Gastroesophageal sphincter (tissue), 4 donors: ENCODE measurements at regions not wholly inside any gene's neighbourhood (a gene's known extent, or its start where the extent isn't known, plus 50 kb on each side); places are given as distances from the start of the nearest gene placed in this dataset.

ENCODE experiments used
- ATAC-seq: fragments of 150-250 bp; one replicate; pipeline ENCODE4 v1.9.1; 2016; ENCODE audit warnings: mild to moderate bottlenecking, moderate library complexity
- H3K27ac ChIP-seq, 4 donors: fragments of 200-600 bp; sonication (generic) in 3 of 4; 1 replicate in 3 of 4; 2 replicates in 1 of 4; pipeline ENCODE4 v1.5.1; 2016 to 2019
- H3K27me3 ChIP-seq: fragments of 200-600 bp; sonication (generic); one replicate; pipeline ENCODE4 v1.5.1; 2019
- H3K36me3 ChIP-seq, 2 donors: fragments of 200-600 bp; sonication (generic); one replicate each; pipeline ENCODE4 v1.5.1; 2019; ENCODE audit warnings: control low read depth in 1 of 2
- H3K4me1 ChIP-seq, 3 donors: fragments of 200-600 bp; sonication (generic); 1 replicate in 2 of 3; 2 replicates in 1 of 3; pipeline ENCODE4 v1.5.1; 2016 to 2019; ENCODE audit warnings: control low read depth in 2 of 3
- H3K4me3 ChIP-seq, 2 donors: fragments of 200-600 bp; sonication (generic); one replicate each; pipeline ENCODE4 v1.5.1; 2019; ENCODE audit warnings: mild to moderate bottlenecking in 1 of 2, moderate library complexity in 1 of 2
- H3K9me3 ChIP-seq, 3 donors: fragments of 200-600 bp; sonication (generic); one replicate each; pipeline ENCODE4 v1.5.1; 2017 to 2019; ENCODE audit warnings: control low read depth in 2 of 3
- CTCF ChIP-seq, 4 experiments: fragments of 200-600 bp in 2 of 4; fragments of 450-650 bp in 2 of 4; sonication (generic) in 1 of 4; IDR thresholded peaks; one replicate each; pipeline ENCODE4 v1.5.1; 2017 to 2019; ENCODE audit warnings: antibody characterized with exemption in 4 of 4, mild to moderate bottlenecking in 2 of 4, moderate library complexity in 2 of 4
- EP300 ChIP-seq: sonication (generic); formaldehyde crosslinking; IDR thresholded peaks from one replicate; pipeline ENCODE4 v1.6.1; 2017; ENCODE audit warnings: antibody characterized with exemption, mild to moderate bottlenecking
- POLR2A ChIP-seq, 2 donors: fragments of 450-650 bp; IDR thresholded peaks; one replicate each; pipeline ENCODE4 v1.6.1; 2017; ENCODE audit warnings: antibody characterized with exemption in 2 of 2, mild to moderate bottlenecking in 2 of 2, moderate library complexity in 1 of 2
- POLR2AphosphoS5 ChIP-seq: sonication (generic); formaldehyde crosslinking; IDR thresholded peaks from one replicate; pipeline ENCODE4 v1.6.1; 2017; ENCODE audit warnings: antibody characterized with exemption
- WGBS, 2 donors: methylation state at CpG; one replicate each; pipeline ENCODE4 v1.1.5; 2018; ENCODE audit warnings: low coverage in 1 of 2; 5-methylcytosine and 5-hydroxymethylcytosine counted together

GRCh38 chr3:5296362-5296761 is 108.9 kb downstream of the EDEM1 start:
- 81 to 85% methylated on average over 2 of the region's 2 CpGs for WGBS, 2 donors
- Histone ChIP-seq H3K4me3 (no peak overlapping the region), H3K27me3 (no peaks in the 10 kb centered on the region), H3K4me1 (peaks cover 0 to 3% (median 0%) of the 10 kb centered on the region in 3 donors), H3K9me3 (no peaks in the 10 kb centered on the region), H3K27ac (no peak overlapping the region), H3K36me3 (no peaks in the 10 kb centered on the region)
- TF ChIP-seq POLR2AphosphoS5, result no peak
- TF ChIP-seq CTCF (IDR thresholded peaks at IDR 0.05), result no peak
- no peak for TF ChIP-seq POLR2A (IDR thresholded peaks at IDR 0.05)
- no peak for TF ChIP-seq EP300
- ATAC-seq, result no peak

GRCh38 chr3:5297895-5298294 is 110.4 kb downstream of the EDEM1 start:
- no peak overlapping the region for H3K4me3 ChIP-seq
- H3K9me3 ChIP-seq, result no peaks in the 10 kb centered on the region
- peaks cover 0 to 11% (median 0%) of the 10 kb centered on the region in 3 donors for H3K4me1 ChIP-seq
- ATAC-seq, result no peak
- no peak overlapping the region for H3K27ac ChIP-seq
- no peaks in the 10 kb centered on the region for H3K27me3 ChIP-seq
- WGBS, 2 donors, result 9 to 27% methylated on average over 1 of the region's 1 CpG
- TF ChIP-seq CTCF (IDR thresholded peaks at IDR 0.05) (no peak), EP300 (no peak), POLR2A (IDR thresholded peaks at IDR 0.05) (no peak), POLR2AphosphoS5 (no peak)
- no peaks in the 10 kb centered on the region for H3K36me3 ChIP-seq

GRCh38 chr3:5298453-5298852 is 110.9 kb downstream of the EDEM1 start:
- TF ChIP-seq POLR2A (IDR thresholded peaks at IDR 0.05) (no peak), CTCF (IDR thresholded peaks at IDR 0.05) (no peak), POLR2AphosphoS5 (no peak), EP300 (no peak)
- ATAC-seq, result no peak
- Histone ChIP-seq H3K4me3 (no peak overlapping the region), H3K36me3 (no peaks in the 10 kb centered on the region), H3K27me3 (no peaks in the 10 kb centered on the region), H3K9me3 (no peaks in the 10 kb centered on the region), H3K4me1 (peaks cover 0 to 11% (median 0%) of the 10 kb centered on the region in 3 donors), H3K27ac (no peak overlapping the region)
- WGBS, 2 donors, result 50 to 56% methylated on average over 3 of the region's 3 CpGs

- peaks cover 0 to 11% (median 0%) of the 10 kb centered on the region in 3 donors for H3K4me1 ChIP-seq
- H3K27me3 ChIP-seq, result no peaks in the 10 kb centered on the region
- TF ChIP-seq POLR2AphosphoS5, result no peak
- TF ChIP-seq EP300, result no peak
- no peak for TF ChIP-seq CTCF (IDR thresholded peaks at IDR 0.05)
- no peak for TF ChIP-seq POLR2A (IDR thresholded peaks at IDR 0.05)
- H3K4me3 ChIP-seq, result no peak overlapping the region
- H3K9me3 ChIP-seq, result no peaks in the 10 kb centered on the region
- no peak overlapping the region for H3K27ac ChIP-seq
- no peaks in the 10 kb centered on the region for H3K36me3 ChIP-seq
- no peak for ATAC-seq
- 75 to 100% methylated on average over 1 to 2 of the region's 3 CpGs for WGBS, 2 donors
Measured at GRCh38 chr3:5299161-5299560, 111.7 kb downstream of the EDEM1 start.

- TF ChIP-seq POLR2AphosphoS5 (no peak), CTCF (IDR thresholded peaks at IDR 0.05) (no peak), EP300 (no peak), POLR2A (IDR thresholded peaks at IDR 0.05) (no peak)
- ATAC-seq, result no peak
Measured at GRCh38 chr3:5300638-5301037, 113.1 kb downstream of the EDEM1 start.

More at GRCh38 chr3:5300638-5301037, 113.1 kb downstream of the EDEM1 start:
- 100% methylated on average over 4 of the region's 4 CpGs for WGBS, 2 donors
- Histone ChIP-seq H3K27ac (no peak overlapping the region), H3K36me3 (no peaks in the 10 kb centered on the region), H3K4me3 (no peak overlapping the region), H3K9me3 (no peaks in the 10 kb centered on the region), H3K27me3 (no peaks in the 10 kb centered on the region), H3K4me1 (peaks cover 0 to 11% (median 0%) of the 10 kb centered on the region in 3 donors)
